HEK293 (cell line): ENCODE measurements at regions not wholly inside any gene's neighbourhood (a gene's known extent, or its start where the extent isn't known, plus 50 kb on each side); places are given as distances from the start of the nearest gene placed in this dataset.

Experiments
- CTCF ChIA-PET: fragments of 350-600 bp; formaldehyde crosslinking; extraction: SDS; loops from one replicate; lab custom pipeline; 2021; ENCODE audit warnings: antibody characterized with exemption; lab: Yijun Ruan, JAX
- POLR2A ChIA-PET: fragments of 300-600 bp; formaldehyde crosslinking; extraction: SDS; loops from one replicate; lab custom pipeline; 2020; ENCODE audit warnings: antibody characterized with exemption, inconsistent platforms; lab: Yijun Ruan, JAX
- H3K27ac ChIP-seq: fragments of 200-500 bp; sonication (Bioruptor generic); 2 replicates; pipeline ENCODE4 v1.5.1; 2014; ENCODE audit warnings: low read depth, low read length, control low read depth, inconsistent platforms; ENCODE audit errors: extremely low read depth
- H3K36me3 ChIP-seq, 2 experiments: fragments of 200-500 bp in 1 of 2; sonication (Bioruptor generic) in 1 of 2; 1 replicate in 1 of 2; 2 replicates in 1 of 2; pipeline ENCODE4 v1.5.1; 2014 to 2017; ENCODE audit warnings: inconsistent platforms in 2 of 2, low read length in 2 of 2; ENCODE audit not compliant: control insufficient read depth in 2 of 2, insufficient read depth in 1 of 2
- H3K4me1 ChIP-seq: fragments of 200-500 bp; sonication (Bioruptor generic); 2 replicates; pipeline ENCODE4 v1.5.1; 2014; ENCODE audit warnings: mild to moderate bottlenecking, low read length, inconsistent platforms; ENCODE audit not compliant: control insufficient read depth, insufficient read depth
- H3K4me3 ChIP-seq: 2 replicates; pipeline ENCODE4 v1.5.1; 2011; ENCODE audit warnings: low read depth, mild to moderate bottlenecking, control low read depth, low read length, moderate library complexity
- H3K9me3 ChIP-seq: fragments of 200-500 bp; sonication (Bioruptor generic); 2 replicates; pipeline ENCODE4 v1.5.1; 2014; ENCODE audit warnings: low read depth, low read length, inconsistent platforms; ENCODE audit not compliant: control insufficient read depth, insufficient read depth
- EGR2 ChIP-seq: fragments of 450-650 bp; formaldehyde crosslinking; IDR thresholded peaks from 2 replicates; pipeline ENCODE4 v1.5.1; 2016; ENCODE audit warnings: low read depth, missing biosample characterization, missing genetic modification characterization
- GLIS1 ChIP-seq: fragments of 450-650 bp; formaldehyde crosslinking; IDR thresholded peaks from 2 replicates; pipeline ENCODE4 v1.5.1; 2016; ENCODE audit warnings: missing biosample characterization, missing genetic modification characterization
- GLIS2 ChIP-seq: fragments of 450-650 bp; formaldehyde crosslinking; IDR thresholded peaks from 2 replicates; pipeline ENCODE4 v1.5.1; 2016; ENCODE audit warnings: missing biosample characterization, missing genetic modification characterization
- KLF1 ChIP-seq: fragments of 450-650 bp; formaldehyde crosslinking; IDR thresholded peaks from 2 replicates; pipeline ENCODE4 v1.5.1; 2016; ENCODE audit warnings: missing biosample characterization, missing genetic modification characterization
- KLF10 ChIP-seq: fragments of 450-650 bp; IDR thresholded peaks from 2 replicates; pipeline ENCODE4 v1.5.1; 2018; ENCODE audit warnings: missing biosample characterization, mild to moderate bottlenecking, missing genetic modification characterization
- KLF8 ChIP-seq: fragments of 450-650 bp; formaldehyde crosslinking; IDR thresholded peaks from 2 replicates; pipeline ENCODE4 v1.5.1; 2016; ENCODE audit warnings: missing biosample characterization, missing genetic modification characterization
- MEIS1 ChIP-seq: sonication (generic); formaldehyde crosslinking; IDR thresholded peaks from 2 replicates; pipeline ENCODE4 v1.8.1; 2022; ENCODE audit warnings: missing genetic modification reagents, mild to moderate bottlenecking, borderline replicate concordance
- PBX3 ChIP-seq: sonication (generic); formaldehyde crosslinking; IDR thresholded peaks from 2 replicates; pipeline ENCODE4 v1.8.1; 2022; ENCODE audit warnings: mild to moderate bottlenecking, moderate library complexity, missing genetic modification reagents
- PRDM10 ChIP-seq: fragments of 450-650 bp; formaldehyde crosslinking; IDR thresholded peaks from 2 replicates; pipeline ENCODE4 v1.5.1; 2016; ENCODE audit warnings: missing biosample characterization, missing genetic modification characterization
- TRIM28 ChIP-seq: IDR thresholded peaks from 2 replicates; pipeline ENCODE4 v1.6.1; 2011; ENCODE audit warnings: low read length, control low read depth, borderline replicate concordance
- YY2 ChIP-seq: fragments of 450-650 bp; formaldehyde crosslinking; IDR thresholded peaks from 2 replicates; pipeline ENCODE4 v1.5.1; 2016; ENCODE audit warnings: missing biosample characterization, missing genetic modification characterization
- ZBTB11 ChIP-seq: fragments of 450-650 bp; formaldehyde crosslinking; conservative IDR thresholded peaks from 2 replicates; pipeline ENCODE4 v1.5.1; 2016; ENCODE audit warnings: low read depth, missing biosample characterization, missing genetic modification characterization
- ZBTB26 ChIP-seq: fragments of 450-650 bp; formaldehyde crosslinking; optimal IDR thresholded peaks from 2 replicates; pipeline ENCODE3; 2016; ENCODE audit warnings: missing biosample characterization, mild to moderate bottlenecking, missing genetic modification characterization
- ZBTB48 ChIP-seq: fragments of 450-650 bp; formaldehyde crosslinking; IDR thresholded peaks from 2 replicates; pipeline ENCODE4 v1.5.1; 2016; ENCODE audit warnings: missing biosample characterization, missing genetic modification characterization
- ZEB2 ChIP-seq: fragments of 450-650 bp; formaldehyde crosslinking; IDR thresholded peaks from 2 replicates; pipeline ENCODE4 v1.5.1; 2016; ENCODE audit warnings: missing biosample characterization, missing genetic modification characterization
- ZFP41 ChIP-seq: fragments of 450-650 bp; formaldehyde crosslinking; IDR thresholded peaks from 2 replicates; pipeline ENCODE4 v1.5.1; 2016; ENCODE audit warnings: missing biosample characterization, missing genetic modification characterization, borderline replicate concordance
- ZFP69B ChIP-seq: fragments of 450-650 bp; formaldehyde crosslinking; IDR thresholded peaks from 2 replicates; pipeline ENCODE4 v1.5.1; 2016; ENCODE audit warnings: missing biosample characterization, missing genetic modification characterization
- ZNF169 ChIP-seq: fragments of 450-650 bp; formaldehyde crosslinking; IDR thresholded peaks from 2 replicates; pipeline ENCODE4 v1.5.1; 2016; ENCODE audit warnings: missing biosample characterization, missing genetic modification characterization
- ZNF19 ChIP-seq: fragments of 450-650 bp; formaldehyde crosslinking; IDR thresholded peaks from 2 replicates; pipeline ENCODE4; 2016; ENCODE audit warnings: missing biosample characterization, missing genetic modification characterization, low read depth
- ZNF248 ChIP-seq: fragments of 450-650 bp; formaldehyde crosslinking; IDR thresholded peaks from 2 replicates; pipeline ENCODE4 v1.5.1; 2017; ENCODE audit warnings: missing biosample characterization, missing genetic modification characterization
- ZNF37A ChIP-seq: fragments of 450-650 bp; IDR thresholded peaks from 2 replicates; pipeline ENCODE4 v1.5.1; 2018; ENCODE audit warnings: missing biosample characterization, missing genetic modification characterization
- ZNF510 ChIP-seq: fragments of 450-650 bp; formaldehyde crosslinking; IDR thresholded peaks from 2 replicates; pipeline ENCODE4 v1.5.1; 2018; ENCODE audit warnings: mild to moderate bottlenecking, missing genetic modification characterization, missing biosample characterization; ENCODE audit not compliant: insufficient replicate concordance
- ZNF561 ChIP-seq: fragments of 450-650 bp; IDR thresholded peaks from 2 replicates; pipeline ENCODE4 v1.5.1; 2018; ENCODE audit warnings: missing biosample characterization, missing genetic modification characterization, borderline replicate concordance
- ZNF596 ChIP-seq: fragments of 450-650 bp; IDR thresholded peaks from 2 replicates; pipeline ENCODE4 v1.5.0; 2018; ENCODE audit warnings: missing biosample characterization, mild to moderate bottlenecking, missing genetic modification characterization, moderate library complexity
- ZNF600 ChIP-seq: fragments of 450-650 bp; formaldehyde crosslinking; IDR thresholded peaks from 2 replicates; pipeline ENCODE4 v1.5.1; 2016; ENCODE audit warnings: missing biosample characterization, missing genetic modification characterization
- ZNF692 ChIP-seq: fragments of 450-650 bp; formaldehyde crosslinking; IDR thresholded peaks from 2 replicates; pipeline ENCODE4 v1.5.1; 2016; ENCODE audit warnings: missing biosample characterization, missing genetic modification characterization
- ZXDB ChIP-seq: fragments of 450-650 bp; formaldehyde crosslinking; IDR thresholded peaks from 2 replicates; pipeline ENCODE4 v1.5.1; 2016; ENCODE audit warnings: missing biosample characterization, missing genetic modification characterization

- ChIA-PET CTCF (interaction anchor here (1.0 kb wide), 1 partner anchor 12 kb away, joined by 3 read pairs; no protein-coding TSS in a partner anchor), POLR2A (no interaction called here)
- Histone ChIP-seq H3K36me3 (no peaks in the 10 kb centered on the region), H3K27ac (peak overlapping the region; percentile 56), H3K4me1 (peaks cover 9% of the 10 kb centered on the region), H3K9me3 (no peaks in the 10 kb centered on the region), H3K4me3 (peak overlapping the region; percentile 51)
- TF ChIP-seq PRDM10: peak; percentile 47; the same call in 1 of the 2 replicates
- no peak for TF ChIP-seq ZNF19 (tag by site-specific recombination)
- peak; percentile 72; the same call in 1 of the 2 replicates for TF ChIP-seq TRIM28
- peak; percentile 71 for TF ChIP-seq ZBTB26 (tag by site-specific recombination)
- peak; percentile 45 for TF ChIP-seq EGR2 (tag by site-specific recombination)
- peak; percentile 72; the same call in 1 of the 2 replicates for TF ChIP-seq ZNF692 (tag by site-specific recombination)
- TF ChIP-seq ZFP41 (tag by site-specific recombination): no peak
- peak; percentile 56; the same call in 1 of the 2 replicates for TF ChIP-seq ZFP69B (tag by site-specific recombination)
- peak; percentile 52; the same call in 1 of the 2 replicates for TF ChIP-seq GLIS2 (tag by site-specific recombination)
- TF ChIP-seq ZNF510: no peak
- TF ChIP-seq ZNF561 (tag by site-specific recombination): peak; percentile 66; the same call in 1 of the 2 replicates
- peak; percentile 69 for TF ChIP-seq KLF1 (tag by site-specific recombination)
- TF ChIP-seq ZNF169 (tag by site-specific recombination): no peak
- TF ChIP-seq KLF10: 0 out of 2 replicates have a peak, but pooled peaks have one; percentile 38
- 0 out of 2 replicates have a peak, but pooled peaks have one; percentile 34 for TF ChIP-seq ZEB2 (tag by site-specific recombination)
- TF ChIP-seq ZNF37A (tag by site-specific recombination): 0 out of 2 replicates have a peak, but pooled peaks have one; percentile 16
- peak; percentile 34 for TF ChIP-seq GLIS1 (tag by site-specific recombination)
- no peak for TF ChIP-seq ZNF248 (tag by site-specific recombination)
- no peak for TF ChIP-seq ZNF596 (tag by site-specific recombination)
- peak; percentile 60; the same call in 1 of the 2 replicates for TF ChIP-seq ZNF600
- TF ChIP-seq YY2 (tag by site-specific recombination): no peak
- no peak for TF ChIP-seq ZBTB11 (tag by site-specific recombination)
- TF ChIP-seq ZBTB48 (tag by site-specific recombination): peak; percentile 71
- peak; percentile 96 for TF ChIP-seq MEIS1 (CRISPR knock-in tag)
- peak; percentile 30; the same call in 1 of the 2 replicates for TF ChIP-seq KLF8
- 0 out of 2 replicates have a peak, but pooled peaks have one; percentile 25 for TF ChIP-seq ZXDB (tag by site-specific recombination)
- peak; percentile 79; the same call in 1 of the 2 replicates for TF ChIP-seq PBX3 (CRISPR knock-in tag)
Measured at GRCh38 chr15:95326431-95327182, 1003.9 kb upstream of the NR2F2 start.
